Cardiac fibroblast (primary cell): ENCODE measurements at regions not wholly inside any gene's neighbourhood (a gene's known extent, or its start where the extent isn't known, plus 50 kb on each side); places are given as distances from the start of the nearest gene placed in this dataset.
A peak's percentile ranks its signal among the peaks of the same experiment; 100 is the strongest.

ENCODE experiments used
- DNase-seq, 2 donors: peaks; one replicate each; pipeline versions ENCODE4 v3.0.0 to v3.0.0-alpha.2; 2010; ENCODE audit warnings: low read depth in 2 of 2
- H3K4me3 ChIP-seq, 2 donors: replicated peaks in 1 of 2; 1 replicate in 1 of 2; 2 replicates in 1 of 2; pipeline ENCODE4 v1.5.1; 2011; ENCODE audit warnings: low read depth in 2 of 2, low read length in 2 of 2, mild to moderate bottlenecking in 2 of 2, moderate library complexity in 1 of 2
- TF ChIP-seq, protein P1 (sequence below): IDR thresholded peaks from one replicate; pipeline ENCODE4 v1.5.1; 2011; ENCODE audit warnings: low read depth, mild to moderate bottlenecking, low read length, inconsistent platforms

DNA sequence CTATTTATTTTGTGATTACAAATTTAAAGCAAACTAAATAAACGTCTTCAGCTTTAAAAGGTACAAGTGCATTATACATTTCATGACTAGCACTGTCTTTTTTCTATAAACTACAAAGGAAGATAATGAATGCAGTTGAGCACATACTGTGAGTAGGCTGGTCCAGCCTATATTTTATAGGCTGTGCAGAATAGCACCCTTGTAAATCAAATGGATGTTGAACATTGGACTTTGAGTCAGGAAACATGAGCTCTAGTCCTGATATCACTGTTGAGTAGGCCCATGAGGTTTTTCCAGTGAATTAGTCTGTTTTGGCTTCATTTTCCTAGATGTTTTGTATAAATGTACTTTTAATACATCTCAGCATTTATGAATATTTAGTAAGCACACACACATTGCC is 447.3 kb upstream of the KCNMB2 start:
- DNase-seq: no peak
- H3K4me3 ChIP-seq: no peak overlapping the region
- TF ChIP-seq, protein P1, sequence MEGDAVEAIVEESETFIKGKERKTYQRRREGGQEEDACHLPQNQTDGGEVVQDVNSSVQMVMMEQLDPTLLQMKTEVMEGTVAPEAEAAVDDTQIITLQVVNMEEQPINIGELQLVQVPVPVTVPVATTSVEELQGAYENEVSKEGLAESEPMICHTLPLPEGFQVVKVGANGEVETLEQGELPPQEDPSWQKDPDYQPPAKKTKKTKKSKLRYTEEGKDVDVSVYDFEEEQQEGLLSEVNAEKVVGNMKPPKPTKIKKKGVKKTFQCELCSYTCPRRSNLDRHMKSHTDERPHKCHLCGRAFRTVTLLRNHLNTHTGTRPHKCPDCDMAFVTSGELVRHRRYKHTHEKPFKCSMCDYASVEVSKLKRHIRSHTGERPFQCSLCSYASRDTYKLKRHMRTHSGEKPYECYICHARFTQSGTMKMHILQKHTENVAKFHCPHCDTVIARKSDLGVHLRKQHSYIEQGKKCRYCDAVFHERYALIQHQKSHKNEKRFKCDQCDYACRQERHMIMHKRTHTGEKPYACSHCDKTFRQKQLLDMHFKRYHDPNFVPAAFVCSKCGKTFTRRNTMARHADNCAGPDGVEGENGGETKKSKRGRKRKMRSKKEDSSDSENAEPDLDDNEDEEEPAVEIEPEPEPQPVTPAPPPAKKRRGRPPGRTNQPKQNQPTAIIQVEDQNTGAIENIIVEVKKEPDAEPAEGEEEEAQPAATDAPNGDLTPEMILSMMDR: no peak

DNA sequence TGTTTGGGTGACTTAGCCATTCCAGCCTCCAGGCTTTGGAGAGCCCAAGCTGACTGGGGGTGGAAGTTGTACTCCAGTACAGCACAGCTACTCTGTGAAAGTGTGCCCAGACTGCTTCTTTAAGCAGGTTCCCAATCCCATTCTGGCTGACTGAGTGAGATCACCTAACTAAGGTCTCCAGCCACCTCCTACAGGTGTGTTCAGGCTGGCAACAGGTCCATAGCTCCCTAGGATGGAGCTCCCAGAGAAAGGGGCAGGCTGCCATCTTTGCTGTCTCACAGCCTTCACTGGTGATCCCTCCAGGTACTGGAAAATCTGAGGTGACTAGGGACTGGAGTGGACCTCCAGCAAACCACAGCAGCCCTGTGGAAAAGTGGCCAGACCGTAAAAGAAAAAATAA is 445.3 kb upstream of the KCNMB2 start:
- no peak for DNase-seq
- TF ChIP-seq, protein P1: no peak
- H3K4me3 ChIP-seq: no peak overlapping the region

DNA sequence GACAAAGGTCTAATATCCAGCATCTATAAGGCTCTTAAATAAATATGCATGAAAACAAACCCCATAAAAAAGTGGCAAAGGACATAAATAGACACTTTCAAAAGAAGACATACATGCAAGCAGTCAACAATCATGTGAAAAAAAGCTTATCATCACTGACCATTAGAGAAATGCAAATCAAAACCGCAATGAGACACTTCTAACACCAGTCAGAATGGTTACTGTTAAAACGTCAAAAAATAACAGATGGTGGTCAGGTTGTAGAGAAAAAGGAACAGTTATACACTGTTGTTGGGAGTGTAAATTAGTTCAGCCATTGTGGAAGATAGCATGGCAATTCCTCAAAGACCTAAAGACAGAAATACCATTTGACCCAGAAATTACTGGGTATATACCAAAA is 440.7 kb upstream of the KCNMB2 start:
- H3K4me3 ChIP-seq: no peak overlapping the region

GRCh38 chr3:178096955-178097354 is 439.3 kb upstream of the KCNMB2 start:
- TF ChIP-seq, protein P1: no peak
- no peak overlapping the region for H3K4me3 ChIP-seq
- no peak for DNase-seq

More for the DNA sequence above, 440.7 kb upstream of the KCNMB2 start:
- DNase-seq: no peak
- TF ChIP-seq, protein P1: no peak

GRCh38 chr3:178097576-178097975 is 438.7 kb upstream of the KCNMB2 start:
- peak; percentile 83 to 96 for DNase-seq
- TF ChIP-seq, protein P1: no peak
- no peak overlapping the region for H3K4me3 ChIP-seq

DNA sequence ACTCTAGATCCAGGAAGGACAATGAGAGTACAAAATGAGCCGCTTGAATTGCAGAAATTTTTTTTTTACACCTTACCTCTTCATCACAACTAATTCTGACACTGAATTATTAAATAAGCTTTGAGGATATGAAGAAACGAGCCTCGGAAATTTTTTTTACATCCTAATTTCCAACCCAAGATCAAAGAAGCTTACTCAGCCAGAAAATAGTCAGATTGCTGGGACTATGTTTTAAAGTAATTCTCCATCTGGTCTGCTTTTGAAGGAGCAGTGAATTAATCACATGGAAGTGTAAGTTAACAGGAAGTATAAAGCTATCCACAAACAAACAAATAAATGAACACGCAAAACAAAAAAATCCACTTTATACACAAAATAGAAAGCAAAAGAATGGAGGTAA is 437.0 kb upstream of the KCNMB2 start:
- TF ChIP-seq, protein P1: no peak

DNA sequence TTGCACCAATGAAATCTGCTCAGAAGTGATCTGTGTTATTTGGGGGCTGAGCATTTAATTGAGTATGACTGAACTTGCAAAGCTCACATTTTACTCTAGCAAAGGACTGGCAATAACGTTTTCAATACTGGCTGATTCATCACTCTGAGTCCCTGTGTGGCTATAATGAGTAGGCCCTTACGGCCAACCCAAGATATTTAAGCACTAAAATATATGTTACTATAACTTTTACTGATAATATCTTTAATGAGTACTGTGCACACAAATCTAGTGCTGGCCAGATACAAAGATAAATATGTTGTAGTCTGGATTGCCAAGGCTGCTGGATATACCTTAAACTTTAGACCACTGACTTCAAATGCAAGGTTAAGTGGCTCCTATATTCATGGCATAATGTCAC is 436.4 kb upstream of the KCNMB2 start:
- H3K4me3 ChIP-seq: no peak overlapping the region
- DNase-seq: no peak
- TF ChIP-seq, protein P1: no peak

More for the DNA sequence above, 437.0 kb upstream of the KCNMB2 start:
- DNase-seq: no peak
- no peak overlapping the region for H3K4me3 ChIP-seq
